Fibroblast of skin of back (primary cell): ENCODE measurements at regions not wholly inside any gene's neighbourhood (a gene's known extent, or its start where the extent isn't known, plus 50 kb on each side); places are given as distances from the start of the nearest gene placed in this dataset.

Source experiments
- DNase-seq: peaks from one replicate; pipeline ENCODE4 v3.0.0-alpha.2; 2013

GRCh38 chr10:126851414-126852108, 53.7 kb upstream of the DOCK1 start:
- no peak for DNase-seq

GRCh38 chr10:126854726-126855495, 50.3 kb upstream of the DOCK1 start:
- no peak for DNase-seq
